K562 (cell line): ENCODE measurements at regions not wholly inside any gene's neighbourhood (a gene's known extent, or its start where the extent isn't known, plus 50 kb on each side); places are given as distances from the start of the nearest gene placed in this dataset.

Source experiments
- ATAC-seq: fragments of 200-7000 bp; cut with Tn5 transposase; 3 replicates; pipeline ENCODE4 v1.9.1; 2020; ENCODE audit warnings: moderate library complexity
- BruUV-seq: library from RNA; stranded (reverse); fragments of 400-500 nt; replicated peaks from 2 replicates; lab custom pipeline; 2021; lab: Mats Ljungman, UMichigan
- CTCF ChIA-PET: fragments of 300-600 bp; formaldehyde crosslinking; extraction: SDS; loops from one replicate; lab custom pipeline; 2021; ENCODE audit warnings: low intra/inter-chr PET ratio; lab: Yijun Ruan, JAX
- POLR2A ChIA-PET: fragments of 300-600, 350-650 bp; sonication (Branson Sonifier 250); formaldehyde crosslinking; extraction: SDS; loops from one replicate; lab custom pipeline; 2021; ENCODE audit warnings: antibody characterized with exemption, inconsistent platforms; lab: Yijun Ruan, JAX
- DNase-seq, 4 experiments: peaks; one replicate each; pipeline versions ENCODE4 v3.0.0 to v3.0.0-alpha.2; 2011 to 2018; ENCODE audit warnings: low spot score in 3 of 4, mixed read lengths in 3 of 4; ENCODE audit errors: extremely low read depth in 1 of 4
- FAIRE-seq: peaks from 2 replicates; lab custom pipeline; 2011; peaks lifted over from hg19 to GRCh38; lab: Jason Lieb, UNC
- H2AFZ ChIP-seq: 2 replicates; pipeline ENCODE4 v1.6.0; 2011; ENCODE audit warnings: low read depth, low read length, control low read depth, inconsistent platforms
- H3K27ac ChIP-seq: fragments of 200-600 bp; 3 replicates; pipeline ENCODE4 v1.8.0; 2011; ENCODE audit warnings: low read depth, mild to moderate bottlenecking, control low read depth, inconsistent platforms, low read length, moderate library complexity, mixed read lengths; ENCODE audit errors: extremely low read depth
- H3K27me3 ChIP-seq, 2 experiments: fragments of 300-600 bp in 1 of 2; 2 replicates in 1 of 2; 3 replicates in 1 of 2; pipeline versions ENCODE4 v1.6.0 to v1.8.0; 2011; ENCODE audit warnings: inconsistent platforms in 2 of 2, low read length in 2 of 2, mild to moderate bottlenecking in 1 of 2, mixed read lengths in 1 of 2, moderate library complexity in 1 of 2; ENCODE audit not compliant: control insufficient read depth in 2 of 2, insufficient read depth in 2 of 2
- H3K36me3 ChIP-seq: fragments of 300-600 bp; 3 replicates; pipeline ENCODE4 v1.8.0; 2011; ENCODE audit warnings: mild to moderate bottlenecking, low read length, inconsistent platforms; ENCODE audit not compliant: control insufficient read depth, insufficient read depth
- H3K4me1 ChIP-seq, 2 experiments: fragments of 200-600 bp in 1 of 2; replicated peaks in 1 of 2; 2 replicates in 1 of 2; 3 replicates in 1 of 2; pipeline versions ENCODE4 v1.5.1 to v1.8.0; 2011; ENCODE audit warnings: inconsistent platforms in 2 of 2, low read length in 2 of 2, mild to moderate bottlenecking in 1 of 2, mixed read lengths in 1 of 2, moderate library complexity in 1 of 2; ENCODE audit not compliant: control insufficient read depth in 2 of 2, insufficient read depth in 2 of 2
- H3K4me2 ChIP-seq: 2 replicates; pipeline ENCODE4 v1.6.1; 2011; ENCODE audit warnings: low read length, control low read depth, inconsistent platforms, mixed read lengths; ENCODE audit not compliant: insufficient read depth
- H3K4me3 ChIP-seq: fragments of 200-600 bp; sonication (generic), shearing (Covaris generic); 2 replicates; pipeline ENCODE4 v1.5.1; 2016; ENCODE audit warnings: control low read depth, inconsistent platforms
- H3K79me2 ChIP-seq: fragments of 200-600 bp; 3 replicates; pipeline ENCODE4 v1.8.0; 2011; ENCODE audit warnings: low read length, inconsistent platforms; ENCODE audit not compliant: control insufficient read depth, insufficient read depth
- H3K9ac ChIP-seq, 2 experiments: 2 replicates each; pipeline versions ENCODE4 v1.6.0 to v1.6.1; 2011; ENCODE audit warnings: low read depth in 2 of 2, low read length in 2 of 2, control low read depth in 1 of 2, inconsistent platforms in 1 of 2, mild to moderate bottlenecking in 1 of 2, mixed read lengths in 1 of 2; ENCODE audit not compliant: insufficient read depth in 1 of 2
- H3K9me1 ChIP-seq: one replicate; pipeline ENCODE4 v1.6.0; 2011; ENCODE audit warnings: inconsistent platforms, mild to moderate bottlenecking, low read length, moderate library complexity; ENCODE audit not compliant: control insufficient read depth, insufficient read depth
- H3K9me3 ChIP-seq: replicated peaks from 2 replicates; pipeline ENCODE4 v1.5.1; 2011; ENCODE audit warnings: low read depth, low read length, inconsistent platforms; ENCODE audit not compliant: control insufficient read depth, insufficient read depth
- H4K20me1 ChIP-seq: replicated peaks from 2 replicates; pipeline ENCODE4 v1.6.1; 2011; ENCODE audit warnings: low read length, inconsistent platforms, mixed read lengths; ENCODE audit not compliant: control insufficient read depth, insufficient read depth
- CTCF ChIP-seq, 3 experiments: IDR thresholded peaks in 2 of 3; conservative IDR thresholded peaks in 1 of 3; 2 replicates each; pipeline ENCODE4 v1.5.1; 2011 to 2012; ENCODE audit warnings: low read length in 3 of 3, mild to moderate bottlenecking in 3 of 3, control low read depth in 2 of 3, improper control_type of control experiment in 1 of 3, inconsistent platforms in 1 of 3, low read depth in 1 of 3, mixed read lengths in 1 of 3, moderate library complexity in 1 of 3; ENCODE audit not compliant: insufficient read depth in 2 of 3
- SMC3 ChIP-seq: conservative IDR thresholded peaks from 2 replicates; pipeline ENCODE4 v1.6.1; 2011; ENCODE audit warnings: low read depth, low read length, improper control_type of control experiment; ENCODE audit not compliant: insufficient read depth
- WGBS: fragments of 100-300 bp; shearing (Covaris generic); methylation state at CpG from one replicate; pipeline ENCODE4 v1.1.6; 2016; ENCODE audit warnings: low coverage, mixed read lengths; ENCODE audit not compliant: insufficient coverage; ENCODE audit errors: missing lambda C conversion rate; 5-methylcytosine and 5-hydroxymethylcytosine counted together
- in situ Hi-C: fragments of 300-500 bp; cut with MboI; formaldehyde crosslinking; loops from 4 replicates; pipeline ENCODE4 v1.15.0; 2018; ENCODE audit warnings: inconsistent platforms, mixed read lengths
- intact Hi-C: fragments of 100-400 bp; cut with micrococcal nuclease; formaldehyde crosslinking; loops from 2 replicates; pipeline ENCODE4 v1.14.2; 2022

GRCh38 chr18:75125382-75126331 is 83.3 kb downstream of the PTGR3 start:
- BruUV-seq: no TSS peak
- no peak overlapping the region for H3K27ac ChIP-seq
- TF ChIP-seq CTCF (IDR thresholded peaks at IDR 0.05 in 2 of 3, conservative IDR thresholded peaks at IDR 0.05 in 1 of 3; ENCODE audit: insufficient read depth in 2 of 3, low read depth in 1 of 3, low read length in 3 of 3): peak in 2 of 3 experiments; percentile 18 to 41; a peak in 3 of 6 replicates
- TF ChIP-seq SMC3: no peak
- TF ChIP-seq, all 486 proteins: peak for 1
- 0 out of 5 replicates have a peak, but pooled peaks cover 0 to 4% of the 10 kb centered on the region in 2 experiments for H3K4me1 ChIP-seq
- DNase-seq (peak in 1 of 4 experiments; percentile 5), ATAC-seq (peak; percentile 79), FAIRE-seq (no peak)
- no peaks in the 10 kb centered on the region for H3K9me3 ChIP-seq
- no peaks in the 10 kb centered on the region for H3K36me3 ChIP-seq
- no peak overlapping the region for H2AFZ ChIP-seq
- intact Hi-C loops: no loop called here
- WGBS: 1% methylated on average over 23 of the region's 44 CpGs
- no peaks in the 10 kb centered on the region for H3K79me2 ChIP-seq
- no peaks in the 10 kb centered on the region for H4K20me1 ChIP-seq
- H3K9me1 ChIP-seq: no peaks in the 10 kb centered on the region
- no peak overlapping the region for H3K4me2 ChIP-seq
- H3K9ac ChIP-seq: no peak overlapping the region
- CTCF ChIA-PET: interaction anchor here (0.6 kb wide), 1 partner anchor 152 kb away, joined by 4 read pairs; no protein-coding TSS in a partner anchor
- in situ Hi-C loops: no loop called here
- no peak overlapping the region for H3K4me3 ChIP-seq
- H3K27me3 ChIP-seq: peaks cover 0 to 53% of the 10 kb centered on the region in 2 experiments; a peak in 4 of 5 replicates
- POLR2A ChIA-PET: no interaction called here
